Stimulated activated CD8-positive, alpha-beta memory T cell treated with anti-CD3 and anti-CD28 coated beads, Interleukin-2, amount 100 ng/mL, for 48 hours (primary cell): ENCODE measurements at regions not wholly inside any gene's neighbourhood (a gene's known extent, or its start where the extent isn't known, plus 50 kb on each side); places are given as distances from the start of the nearest gene placed in this dataset.

ENCODE experiments used
- DNase-seq, 2 donors: peaks; one replicate each; pipeline ENCODE4 v3.0.0-alpha.2; 2020; ENCODE audit warnings: low read depth in 2 of 2

GRCh38 chr12:111110556-111110955, 190.2 kb upstream of the MYL2 start:
- no peak for DNase-seq

GRCh38 chr12:111108726-111109125, 188.3 kb upstream of the MYL2 start:
- DNase-seq: no peak

GRCh38 chr12:111107392-111108178, 187.2 kb upstream of the MYL2 start:
- DNase-seq: no peak

- DNase-seq: no peak
These were observed 184.9 kb upstream of the MYL2 start for GRCh38 chr12:111105294-111105693.

- DNase-seq: no peak
These were observed 183.2 kb upstream of the MYL2 start for GRCh38 chr12:111103583-111103982.

- DNase-seq: no peak
These were observed 181.8 kb upstream of the MYL2 start for GRCh38 chr12:111102102-111102739.

- no peak for DNase-seq
These were observed 180.6 kb upstream of the MYL2 start for GRCh38 chr12:111101003-111101402.

- DNase-seq: no peak
These were observed 180.2 kb upstream of the MYL2 start for GRCh38 chr12:111100554-111100953.

GRCh38 chr12:111100003-111100402, 179.6 kb upstream of the MYL2 start:
- DNase-seq: no peak

GRCh38 chr12:111099186-111099585, 178.8 kb upstream of the MYL2 start:
- DNase-seq: no peak

GRCh38 chr12:111094157-111095010, 174.0 kb upstream of the MYL2 start:
- no peak for DNase-seq

GRCh38 chr12:111093428-111094142, 173.2 kb upstream of the MYL2 start:
- DNase-seq: no peak

GRCh38 chr12:111091051-111091450, 170.7 kb upstream of the MYL2 start:
- DNase-seq: no peak

GRCh38 chr12:111089616-111090015, 169.2 kb upstream of the MYL2 start:
- DNase-seq: no peak

GRCh38 chr12:111088409-111088808, 168.0 kb upstream of the MYL2 start:
- no peak for DNase-seq

- no peak for DNase-seq
These were observed 166.7 kb upstream of the MYL2 start for GRCh38 chr12:111086947-111087700.

- no peak for DNase-seq
These were observed 164.7 kb upstream of the MYL2 start for GRCh38 chr12:111085096-111085495.

- DNase-seq: no peak
These were observed 164.2 kb upstream of the MYL2 start for GRCh38 chr12:111084605-111085004.

GRCh38 chr12:111084158-111084557, 163.8 kb upstream of the MYL2 start:
- no peak for DNase-seq

GRCh38 chr12:111081600-111081999, 161.2 kb upstream of the MYL2 start:
- DNase-seq: no peak

- DNase-seq: no peak
These were observed 158.4 kb upstream of the MYL2 start for GRCh38 chr12:111078731-111079130.
